NCI-H2107 treated with DMSO at 0.1 percent for 48 hours (cell line): ENCODE measurements at regions not wholly inside any gene's neighbourhood (a gene's known extent, or its start where the extent isn't known, plus 50 kb on each side); places are given as distances from the start of the nearest gene placed in this dataset.

Experiments
- DNase-seq: peaks from one replicate; lab custom pipeline; 2025; ENCODE audit not compliant: unreplicated experiment; lab: John Stamatoyannopoulos, UW

GRCh38 chr13:86714495-86714894, 915.3 kb upstream of the SLITRK6 start:
- DNase-seq = no peak

- DNase-seq = no peak
Observed at GRCh38 chr13:86725105-86725504, 925.9 kb upstream of the SLITRK6 start.

GRCh38 chr13:86729206-86729605, 930.0 kb upstream of the SLITRK6 start:
- DNase-seq = no peak

GRCh38 chr13:86731987-86732386, 932.8 kb upstream of the SLITRK6 start:
- no peak for DNase-seq

- DNase-seq = no peak
Observed at GRCh38 chr13:86737334-86737932, 933.7 kb upstream of the SLITRK5 start.

GRCh38 chr13:86741762-86742285, 929.3 kb upstream of the SLITRK5 start:
- no peak for DNase-seq

GRCh38 chr13:86757236-86757978, 913.8 kb upstream of the SLITRK5 start:
- no peak for DNase-seq

- no peak for DNase-seq
Observed at GRCh38 chr13:86758116-86758515, 913.1 kb upstream of the SLITRK5 start.

GRCh38 chr13:86760620-86761019, 910.6 kb upstream of the SLITRK5 start:
- DNase-seq = no peak

- DNase-seq = no peak
Observed at GRCh38 chr13:86765462-86765861, 905.7 kb upstream of the SLITRK5 start.

- no peak for DNase-seq
Observed at GRCh38 chr13:86788616-86789015, 882.6 kb upstream of the SLITRK5 start.

- DNase-seq = no peak
Observed at GRCh38 chr13:86792153-86792651, 879.0 kb upstream of the SLITRK5 start.

- DNase-seq = no peak
Observed at GRCh38 chr13:86795858-86796257, 875.3 kb upstream of the SLITRK5 start.

GRCh38 chr13:86810361-86810760, 860.8 kb upstream of the SLITRK5 start:
- no peak for DNase-seq

GRCh38 chr13:86813198-86813597, 858.0 kb upstream of the SLITRK5 start:
- DNase-seq = no peak

- no peak for DNase-seq
Observed at GRCh38 chr13:86825410-86825809, 845.8 kb upstream of the SLITRK5 start.

- DNase-seq = no peak
Observed at GRCh38 chr13:86826232-86826631, 844.9 kb upstream of the SLITRK5 start.

GRCh38 chr13:86830046-86830445, 841.1 kb upstream of the SLITRK5 start:
- no peak for DNase-seq

GRCh38 chr13:86831084-86831483, 840.1 kb upstream of the SLITRK5 start:
- DNase-seq = no peak

- no peak for DNase-seq
Observed at GRCh38 chr13:86838411-86839120, 832.6 kb upstream of the SLITRK5 start.

- DNase-seq = no peak
Observed at GRCh38 chr13:86839221-86839620, 832.0 kb upstream of the SLITRK5 start.
